Stimulated activated CD8-positive, alpha-beta memory T cell treated with anti-CD3 and anti-CD28 coated beads, Interleukin-4, amount 100 ng/mL, for 4 hours (primary cell): ENCODE measurements at regions not wholly inside any gene's neighbourhood (a gene's known extent, or its start where the extent isn't known, plus 50 kb on each side); places are given as distances from the start of the nearest gene placed in this dataset.
"Not testable (repeated sequence)": the region's sequence is repeated elsewhere in the genome, so short reads cannot be mapped to it uniquely, and the experiment has no call there.

Source experiments
- DNase-seq, 2 donors: peaks; one replicate each; pipeline ENCODE4 v3.0.0-alpha.2; 2020; ENCODE audit warnings: low read depth in 2 of 2, low spot score in 1 of 2

- DNase-seq = no peak
These were observed 333.6 kb upstream of the RUNX1 start for GRCh38 chr21:35382696-35383095.

DNA sequence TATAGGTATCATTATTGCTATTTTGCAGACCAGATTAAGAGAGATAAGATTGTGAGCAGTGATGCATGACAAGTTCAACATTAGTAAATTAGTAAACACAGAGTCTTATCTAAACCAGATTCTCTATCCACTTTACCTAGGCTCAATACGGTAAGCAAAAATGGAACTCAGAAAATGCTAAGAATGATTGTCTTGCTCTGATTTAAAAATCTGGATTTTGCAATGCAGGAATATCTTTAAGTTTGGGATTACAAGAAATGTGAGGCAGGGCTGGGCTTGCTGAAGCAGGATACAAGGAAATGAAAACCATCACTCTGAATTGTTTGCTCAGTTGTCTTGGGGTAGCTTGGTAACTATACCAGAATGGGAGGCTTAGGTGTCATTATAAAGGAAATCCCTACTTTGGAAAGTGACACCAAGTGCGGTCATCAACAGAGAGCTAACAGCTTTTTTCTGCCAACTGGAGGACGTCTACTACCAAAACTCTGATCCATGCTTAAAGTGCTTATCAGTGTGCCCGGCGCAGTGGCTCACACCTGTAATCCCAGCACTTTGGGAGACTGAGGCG lies 332.7 kb upstream of the RUNX1 start:
- no peak for DNase-seq

DNA sequence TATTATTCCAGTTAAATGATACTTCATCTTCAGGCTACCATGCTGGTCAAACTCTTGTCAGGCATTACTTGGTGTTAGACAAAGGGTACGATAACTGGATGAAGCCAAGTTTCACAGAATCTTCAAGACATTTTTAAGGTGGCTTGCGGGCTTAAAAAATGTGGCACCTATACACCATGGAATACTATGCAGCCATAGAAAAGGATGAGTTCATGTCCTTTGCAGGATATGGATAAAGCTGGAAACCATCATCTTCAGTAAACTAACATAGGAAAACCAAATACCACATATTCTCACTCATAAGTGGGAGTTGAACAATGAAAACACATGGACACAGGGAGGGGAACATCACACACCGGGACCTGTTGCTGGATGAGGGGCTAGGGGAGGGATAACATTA lies 331.2 kb upstream of the RUNX1 start:
- DNase-seq = not testable (repeated sequence)

- no peak for DNase-seq
These were observed 329.8 kb upstream of the RUNX1 start for GRCh38 chr21:35378881-35379280.

DNA sequence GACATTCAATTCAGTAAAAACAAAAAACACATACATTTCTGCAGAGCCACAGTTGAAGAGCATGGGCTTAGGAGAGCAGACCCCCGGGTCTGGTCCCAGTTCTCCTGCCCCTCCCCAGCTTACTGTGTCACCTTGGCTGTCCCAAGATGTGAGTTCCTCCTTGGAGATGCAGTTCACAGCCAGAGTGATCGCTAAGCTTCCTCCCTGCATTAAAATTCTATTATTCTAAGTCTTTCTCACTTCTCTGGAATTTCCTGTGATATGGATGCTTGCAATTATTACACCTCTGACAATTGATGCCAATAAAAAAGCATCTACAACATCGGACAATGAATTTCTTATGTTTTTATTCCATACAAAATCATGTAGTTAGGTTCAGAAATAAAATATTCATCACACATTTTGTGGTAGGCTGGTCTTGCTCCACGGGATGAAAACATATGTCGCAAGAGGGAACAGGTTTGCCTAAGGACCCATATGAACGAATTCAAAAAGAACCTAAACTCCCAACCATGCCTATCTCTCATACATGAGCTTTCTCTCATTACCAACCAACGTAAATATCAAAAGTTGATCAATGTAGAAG lies 328.5 kb upstream of the RUNX1 start:
- no peak for DNase-seq

DNA sequence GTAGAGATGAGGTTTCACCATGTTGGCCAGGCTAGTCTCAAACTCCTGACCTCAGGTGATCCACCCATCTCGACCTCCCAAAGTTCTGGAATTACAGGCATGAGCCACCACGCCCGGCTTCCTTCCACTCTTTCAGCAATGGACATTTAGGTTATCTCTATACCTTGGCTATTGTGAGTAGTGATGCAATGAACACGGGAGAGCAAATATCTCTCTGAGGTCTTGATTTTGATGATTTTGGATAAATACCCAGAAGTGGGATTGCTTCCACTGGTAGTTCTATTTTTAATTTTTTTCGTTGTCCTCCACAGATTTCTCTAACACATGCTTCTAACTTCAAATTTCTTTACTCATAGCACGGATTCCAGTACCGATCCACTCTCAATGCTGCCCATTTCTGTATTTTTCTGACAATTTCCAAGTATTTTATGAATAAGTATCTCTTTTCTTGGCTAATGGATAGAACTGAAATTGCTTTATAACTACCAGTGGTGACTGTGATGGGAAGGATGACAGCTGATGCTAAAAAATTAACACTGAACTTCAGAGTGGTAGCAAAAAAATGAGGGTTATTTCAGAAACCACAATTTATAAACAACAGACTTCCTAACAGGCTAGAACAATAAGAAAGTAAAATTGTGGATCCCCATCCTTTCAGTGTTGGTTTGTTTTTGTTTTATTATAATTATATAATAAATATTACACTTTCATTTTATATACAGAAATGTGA lies 327.5 kb upstream of the RUNX1 start:
- no peak for DNase-seq

DNA sequence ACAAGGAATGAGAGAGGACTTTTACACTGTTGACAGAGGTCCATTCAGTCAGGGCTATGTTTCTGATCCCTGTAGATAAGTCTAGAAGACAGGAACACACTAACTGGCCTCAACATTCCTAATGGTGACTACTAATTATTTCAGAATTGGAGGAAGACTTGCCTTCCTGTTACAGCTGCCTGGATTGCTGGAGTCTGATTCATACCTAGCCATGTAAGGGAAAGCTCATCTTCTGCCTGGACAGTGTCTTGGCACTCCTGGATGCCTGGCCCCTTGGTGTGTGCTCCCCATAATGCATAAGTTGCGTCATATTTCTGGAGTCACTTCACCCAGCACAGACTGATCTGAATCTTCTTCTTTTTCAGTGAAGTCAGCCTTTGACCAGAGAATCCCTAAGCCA lies 326.0 kb upstream of the RUNX1 start:
- DNase-seq = no peak

- DNase-seq = no peak
These were observed 324.9 kb upstream of the RUNX1 start for GRCh38 chr21:35373998-35374397.

- DNase-seq = no peak
These were observed 323.1 kb upstream of the RUNX1 start for GRCh38 chr21:35372201-35372600.

DNA sequence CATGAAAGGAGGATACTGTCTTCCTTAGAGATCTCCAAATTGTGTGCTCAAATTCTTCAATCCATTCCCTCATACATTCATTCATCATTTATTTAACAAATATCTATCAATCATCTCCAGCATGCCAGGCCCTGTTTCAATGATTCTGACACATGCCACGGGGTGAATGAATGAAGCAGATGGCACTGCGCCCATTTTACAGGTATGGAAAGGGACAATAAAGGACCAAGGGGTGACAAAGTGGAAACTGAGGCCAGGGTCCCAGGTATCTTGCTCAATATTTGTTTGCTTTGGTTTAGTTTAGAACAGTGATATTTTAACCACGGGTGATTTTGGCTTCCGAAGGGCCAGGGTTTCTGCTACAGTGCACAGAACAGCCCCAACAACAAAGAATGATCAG lies 321.6 kb upstream of the RUNX1 start:
- no peak for DNase-seq

DNA sequence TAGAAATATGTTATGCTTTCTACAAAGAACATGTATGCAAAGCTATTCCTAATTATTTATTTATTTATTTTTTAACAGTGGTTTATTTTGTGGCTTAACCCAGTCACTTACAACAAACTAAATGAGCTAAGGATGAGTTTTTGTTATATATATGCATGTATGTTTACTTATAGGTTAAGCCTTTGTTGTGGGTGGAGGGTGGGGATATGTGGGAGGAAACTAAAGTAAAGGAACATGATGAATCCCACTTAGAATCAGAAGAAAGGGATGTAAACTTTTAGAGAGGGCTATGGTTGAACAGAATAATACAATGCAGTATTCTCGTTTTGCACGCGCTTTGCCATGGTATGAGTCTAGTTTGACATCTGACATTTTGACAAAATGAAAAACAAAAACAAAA lies 321.0 kb upstream of the RUNX1 start:
- no peak for DNase-seq

DNA sequence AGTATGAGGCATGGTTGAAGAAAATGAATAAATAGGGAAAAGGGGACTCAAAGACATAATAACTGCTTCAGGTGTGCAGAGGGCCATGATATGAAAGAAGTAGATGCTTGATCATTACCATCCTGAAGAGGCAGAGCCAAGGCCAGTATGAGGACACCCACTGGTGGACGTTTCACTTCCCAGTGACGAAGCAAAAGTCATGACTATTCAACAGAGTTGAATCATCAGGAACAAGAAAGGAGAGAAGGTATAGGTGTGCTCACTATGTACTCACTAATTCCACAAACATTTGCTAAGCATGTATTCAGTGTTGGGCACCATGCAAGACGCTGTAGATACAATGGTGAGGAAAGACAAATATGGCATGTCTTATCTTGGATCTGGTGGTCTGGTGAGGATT lies 319.2 kb upstream of the RUNX1 start:
- no peak for DNase-seq

GRCh38 chr21:35367553-35367952 lies 318.5 kb upstream of the RUNX1 start:
- no peak for DNase-seq

DNA sequence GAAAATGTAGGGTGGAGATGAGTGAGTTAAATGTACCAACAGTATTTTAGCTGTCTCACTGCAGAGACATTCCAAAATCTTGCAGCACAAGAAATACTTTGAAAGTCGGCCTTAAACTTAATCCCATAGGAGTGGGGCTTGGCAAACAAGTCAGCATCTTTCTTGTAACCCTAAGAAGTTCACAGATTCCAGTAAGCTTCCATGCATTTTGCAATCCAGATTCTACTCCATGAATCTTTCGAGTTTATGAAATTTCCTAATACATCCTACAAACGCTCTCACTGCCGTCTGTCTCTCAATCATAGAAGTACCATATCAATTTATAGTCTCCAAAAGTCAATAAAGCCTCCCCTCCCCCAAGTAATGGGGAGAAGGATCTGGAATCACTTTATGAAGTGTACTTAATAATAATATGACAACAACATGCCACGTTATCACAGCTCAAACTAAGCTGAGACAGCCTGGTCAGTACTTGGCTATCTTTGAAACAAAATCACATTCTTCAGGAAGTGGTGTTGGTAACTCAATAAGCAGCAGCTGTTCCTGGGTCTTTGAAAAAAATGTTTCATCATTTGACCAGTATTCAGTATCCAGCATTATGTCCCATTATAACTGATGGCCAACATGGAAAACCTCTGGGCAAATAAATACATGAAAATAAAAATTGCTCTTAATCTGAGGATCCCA lies 317.4 kb upstream of the RUNX1 start:
- no peak for DNase-seq

DNA sequence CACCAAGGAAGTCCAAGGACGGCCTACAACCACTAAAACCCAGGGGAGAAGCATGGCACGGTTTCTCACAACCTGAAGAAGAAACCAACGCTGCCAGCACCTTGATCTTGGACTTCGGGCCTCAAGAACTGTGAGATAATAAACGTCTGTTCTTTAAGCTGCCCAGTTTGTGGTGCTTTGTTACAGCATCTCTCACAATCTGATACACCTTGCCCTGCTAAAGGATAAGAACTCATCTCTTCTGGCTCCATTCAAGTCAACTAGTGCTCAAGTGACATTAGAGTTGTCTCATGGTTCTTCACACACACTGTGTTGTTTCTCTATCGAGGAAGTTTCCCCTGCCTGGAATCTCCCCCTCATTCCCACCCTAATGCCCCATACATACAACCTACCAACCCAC lies 314.4 kb upstream of the RUNX1 start:
- no peak for DNase-seq

- DNase-seq = no peak
These were observed 312.9 kb upstream of the RUNX1 start for GRCh38 chr21:35361988-35362387.

- DNase-seq = no peak
These were observed 311.9 kb upstream of the RUNX1 start for GRCh38 chr21:35360870-35361570.

DNA sequence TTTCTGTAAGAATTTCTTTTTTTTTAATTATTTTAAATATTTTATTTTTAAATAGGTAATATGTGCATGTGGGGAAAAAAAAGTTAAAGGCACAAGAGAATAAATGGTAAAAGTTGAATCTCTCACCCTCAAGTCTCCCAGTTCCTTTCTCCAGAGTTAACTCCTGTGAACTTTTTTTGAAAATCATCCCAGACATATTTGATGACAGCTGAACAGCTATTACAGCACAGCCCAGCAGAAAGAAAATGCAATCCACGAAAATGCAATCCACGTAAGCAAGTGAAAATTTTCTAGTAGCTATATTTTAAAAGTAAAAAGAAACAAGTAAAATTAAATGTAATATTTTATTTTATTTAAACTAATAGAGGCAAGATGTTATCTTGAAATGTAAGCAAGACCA lies 310.0 kb upstream of the RUNX1 start:
- DNase-seq = no peak

DNA sequence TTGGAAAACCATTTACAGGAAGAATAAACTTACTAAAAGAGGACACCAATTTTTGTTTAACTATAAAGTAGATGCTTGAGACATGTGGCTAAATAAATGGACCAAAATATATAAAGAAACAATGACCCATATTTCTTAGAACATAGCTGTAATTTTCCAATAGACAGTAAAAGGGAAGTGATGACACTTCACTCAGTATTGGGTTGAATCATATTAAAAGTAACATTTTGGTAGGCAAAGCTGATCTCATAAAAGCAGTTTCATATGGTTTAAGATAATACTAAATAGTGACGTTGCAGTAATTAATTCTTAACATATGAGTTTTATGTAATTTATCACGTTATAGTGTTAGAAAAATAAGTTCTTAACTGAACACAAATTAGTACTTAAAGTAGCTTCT lies 308.9 kb upstream of the RUNX1 start:
- DNase-seq = no peak

DNA sequence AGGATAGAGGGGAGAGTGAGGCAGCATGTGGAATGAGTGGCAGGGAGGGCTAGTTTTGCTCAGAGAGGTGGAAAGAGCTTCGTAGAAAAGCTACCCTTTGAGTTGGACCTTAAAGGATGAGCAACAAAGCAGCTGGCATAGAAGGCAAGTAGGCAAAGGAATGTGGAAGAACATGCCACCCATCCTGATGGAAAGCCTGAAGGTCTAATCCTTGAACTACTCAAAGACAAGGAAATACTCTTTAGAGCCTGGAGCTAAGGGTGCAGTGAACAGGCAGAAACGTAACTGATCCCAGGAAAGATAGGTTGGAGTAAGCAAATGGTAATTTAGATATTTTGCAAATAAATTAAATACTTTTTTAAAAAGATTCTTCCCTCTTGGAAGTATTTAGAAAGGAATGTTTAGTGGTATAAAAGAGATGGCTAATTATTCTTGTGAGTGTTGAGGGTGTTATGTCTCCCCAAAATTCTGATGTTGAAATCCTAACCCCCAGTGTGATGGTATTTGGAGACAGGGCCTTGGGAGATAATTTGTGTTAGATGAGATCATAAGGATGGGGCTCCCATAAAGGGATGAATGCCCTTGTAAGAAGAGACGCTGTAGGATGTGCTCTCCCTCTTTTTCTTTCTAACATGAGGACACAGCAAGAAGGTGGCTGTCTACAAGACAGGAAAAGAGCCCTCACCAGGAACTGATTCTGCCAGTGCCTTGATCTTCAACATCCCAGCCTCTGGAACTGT lies 308.1 kb upstream of the RUNX1 start:
- DNase-seq = no peak

- DNase-seq = no peak
These were observed 305.0 kb upstream of the RUNX1 start for GRCh38 chr21:35354078-35354477.
